Spleen (tissue), 11 donors: ENCODE measurements at regions not wholly inside any gene's neighbourhood (a gene's known extent, or its start where the extent isn't known, plus 50 kb on each side); places are given as distances from the start of the nearest gene placed in this dataset.

ENCODE experiments used
- DNase-seq: peaks from one replicate; pipeline ENCODE4 v3.0.0-alpha.2; 2020
- H3K27ac ChIP-seq, 8 donors: fragments of 200-600 bp; sonication (generic) in 7 of 8; 1 replicate in 4 of 8; 2 replicates in 4 of 8; pipeline versions ENCODE4 v1.5.0 to v1.8.0; 2016 to 2021; ENCODE audit warnings: inconsistent platforms in 4 of 8, mild to moderate bottlenecking in 4 of 8, moderate library complexity in 1 of 8
- H3K27me3 ChIP-seq, 7 donors: fragments of 200-600 bp; sonication (generic) in 6 of 7; replicated peaks in 1 of 7; 1 replicate in 4 of 7; 2 replicates in 3 of 7; pipeline versions ENCODE4 v1.5.0 to v1.8.0; 2016 to 2021; ENCODE audit warnings: inconsistent platforms in 3 of 7, mild to moderate bottlenecking in 1 of 7
- H3K36me3 ChIP-seq, 6 donors: fragments of 200-600 bp; sonication (generic) in 5 of 6; 1 replicate in 4 of 6; 2 replicates in 2 of 6; pipeline versions ENCODE4 v1.5.0 to v1.8.0; 2016 to 2021; ENCODE audit warnings: inconsistent platforms in 2 of 6
- H3K4me1 ChIP-seq, 6 donors: fragments of 200-600 bp; sonication (generic) in 5 of 6; 1 replicate in 3 of 6; 2 replicates in 3 of 6; pipeline versions ENCODE4 v1.5.0 to v1.8.0; 2016 to 2021; ENCODE audit warnings: inconsistent platforms in 3 of 6
- H3K4me3 ChIP-seq, 8 donors: fragments of 200-600 bp; sonication (generic) in 7 of 8; 1 replicate in 4 of 8; 2 replicates in 4 of 8; pipeline versions ENCODE4 v1.5.0 to v1.8.0; 2016 to 2021; ENCODE audit warnings: inconsistent platforms in 4 of 8, mild to moderate bottlenecking in 4 of 8, moderate library complexity in 2 of 8
- H3K9me3 ChIP-seq, 8 donors: fragments of 200-600 bp; sonication (generic) in 7 of 8; 1 replicate in 4 of 8; 2 replicates in 4 of 8; pipeline versions ENCODE4 v1.5.0 to v1.8.0; 2016 to 2021; ENCODE audit warnings: inconsistent platforms in 4 of 8
- POLR2A ChIP-seq, 3 donors: fragments of 450-650 bp; IDR thresholded peaks; one replicate each; pipeline ENCODE4 v1.5.1; 2017; ENCODE audit warnings: antibody characterized with exemption in 3 of 3, mild to moderate bottlenecking in 1 of 3
- POLR2AphosphoS5 ChIP-seq, 3 donors: sonication (generic); formaldehyde crosslinking; IDR thresholded peaks; one replicate each; pipeline ENCODE4 v1.5.1; 2017; ENCODE audit warnings: antibody characterized with exemption in 3 of 3
- WGBS, 5 donors: extraction: QIAGEN DNeasy Blood & Tissue Kit in 3 of 5; methylation state at CpG; one replicate each; pipeline versions ENCODE4 v1.1.5 to v1.1.7; 2013 to 2018; 5-methylcytosine and 5-hydroxymethylcytosine counted together
- intact Hi-C: fragments of 100-400 bp; cut with DNase I; formaldehyde crosslinking; loops from one replicate; pipeline ENCODE4 v1.15.0; 2023; ENCODE audit warnings: low total_unique reads
- TF ChIP-seq, protein P1 (sequence below), 11 experiments: fragments of 200-600 bp in 7 of 11; fragments of 450-650 bp in 4 of 11; sonication (generic) in 4 of 11; IDR thresholded peaks in 8 of 11; conservative IDR thresholded peaks in 3 of 11; 1 replicate in 7 of 11; 2 replicates in 4 of 11; pipeline versions ENCODE4 v1.4.0 to v1.8.0; 2016 to 2021; ENCODE audit warnings: antibody characterized with exemption in 11 of 11, inconsistent platforms in 4 of 11, mild to moderate bottlenecking in 1 of 11
- donor health status: healthy with polysubstance abuse.
- donor health status: DM: no; HTN: no; CAD: no; lungs with moderate emphysema.
- donor health status: DM: no; HTN: no; CAD: no.
- donor health status: Bipolar disorder and iron deficiency.
- donor health status: healthy.
- donor health status: DM: no; HTN: no; CAD: no.
- donor health status: DM: yes; HTN: yes; CAD: no.

GRCh38 chr16:9351440-9351839, 260.0 kb downstream of the HAPSTR1 start:
- Histone ChIP-seq H3K36me3 (no peaks in the 10 kb centered on the region), H3K27ac (no peak overlapping the region), H3K4me1 (no peaks in the 10 kb centered on the region), H3K4me3 (no peak overlapping the region), H3K9me3 (peaks cover 0 to 74% (median 57%) of the 10 kb centered on the region in 8 donors), H3K27me3 (no peaks in the 10 kb centered on the region)
- 87 to 97% (median 92%) methylated on average over 5 to 6 of the region's 6 CpGs for WGBS, 5 donors
- intact Hi-C loops: no loop called here
- no peak for DNase-seq
- no peak for TF ChIP-seq POLR2A (IDR thresholded peaks at IDR 0.05)
- TF ChIP-seq, protein P1, sequence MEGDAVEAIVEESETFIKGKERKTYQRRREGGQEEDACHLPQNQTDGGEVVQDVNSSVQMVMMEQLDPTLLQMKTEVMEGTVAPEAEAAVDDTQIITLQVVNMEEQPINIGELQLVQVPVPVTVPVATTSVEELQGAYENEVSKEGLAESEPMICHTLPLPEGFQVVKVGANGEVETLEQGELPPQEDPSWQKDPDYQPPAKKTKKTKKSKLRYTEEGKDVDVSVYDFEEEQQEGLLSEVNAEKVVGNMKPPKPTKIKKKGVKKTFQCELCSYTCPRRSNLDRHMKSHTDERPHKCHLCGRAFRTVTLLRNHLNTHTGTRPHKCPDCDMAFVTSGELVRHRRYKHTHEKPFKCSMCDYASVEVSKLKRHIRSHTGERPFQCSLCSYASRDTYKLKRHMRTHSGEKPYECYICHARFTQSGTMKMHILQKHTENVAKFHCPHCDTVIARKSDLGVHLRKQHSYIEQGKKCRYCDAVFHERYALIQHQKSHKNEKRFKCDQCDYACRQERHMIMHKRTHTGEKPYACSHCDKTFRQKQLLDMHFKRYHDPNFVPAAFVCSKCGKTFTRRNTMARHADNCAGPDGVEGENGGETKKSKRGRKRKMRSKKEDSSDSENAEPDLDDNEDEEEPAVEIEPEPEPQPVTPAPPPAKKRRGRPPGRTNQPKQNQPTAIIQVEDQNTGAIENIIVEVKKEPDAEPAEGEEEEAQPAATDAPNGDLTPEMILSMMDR (IDR thresholded peaks at IDR 0.05 in 8 of 11, conservative IDR thresholded peaks at IDR 0.05 in 3 of 11): no peak
- TF ChIP-seq POLR2AphosphoS5 (IDR thresholded peaks at IDR 0.05): no peak

GRCh38 chr16:9351841-9352434, 260.5 kb downstream of the HAPSTR1 start:
- H3K9me3 ChIP-seq: peaks cover 4 to 74% (median 57%) of the 10 kb centered on the region in 8 donors
- 71 to 79% (median 76%) methylated on average over 1 of the region's 1 CpG for WGBS, 5 donors
- H3K4me1 ChIP-seq: no peaks in the 10 kb centered on the region
- DNase-seq: no peak
- intact Hi-C loops: no loop called here
- no peaks in the 10 kb centered on the region for H3K27me3 ChIP-seq
- TF ChIP-seq POLR2A (IDR thresholded peaks at IDR 0.05) (no peak), POLR2AphosphoS5 (IDR thresholded peaks at IDR 0.05) (no peak)
- TF ChIP-seq, protein P1 (IDR thresholded peaks at IDR 0.05 in 8 of 11, conservative IDR thresholded peaks at IDR 0.05 in 3 of 11): no peak
- H3K36me3 ChIP-seq: no peaks in the 10 kb centered on the region
- no peak overlapping the region for H3K4me3 ChIP-seq
- H3K27ac ChIP-seq: no peak overlapping the region

- 74 to 87% (median 79%) methylated on average over 2 of the region's 2 CpGs for whole genome bisulfite sequencing, 5 donors
- TF ChIP-seq, protein P1 (IDR thresholded peaks at IDR 0.05 in 8 of 11, conservative IDR thresholded peaks at IDR 0.05 in 3 of 11): no peak
- TF ChIP-seq POLR2AphosphoS5 (IDR thresholded peaks at IDR 0.05): no peak
- no peak for TF ChIP-seq POLR2A (IDR thresholded peaks at IDR 0.05)
- DNase-seq: no peak
- Histone ChIP-seq H3K27me3 (no peaks in the 10 kb centered on the region), H3K4me1 (no peaks in the 10 kb centered on the region), H3K9me3 (peaks cover 0 to 48% (median 32%) of the 10 kb centered on the region in 8 donors), H3K36me3 (no peaks in the 10 kb centered on the region), H3K4me3 (no peak overlapping the region), H3K27ac (no peak overlapping the region)
- intact Hi-C loops: no loop called here
These were observed 266.4 kb downstream of the HAPSTR1 start for GRCh38 chr16:9357829-9358228.

DNA sequence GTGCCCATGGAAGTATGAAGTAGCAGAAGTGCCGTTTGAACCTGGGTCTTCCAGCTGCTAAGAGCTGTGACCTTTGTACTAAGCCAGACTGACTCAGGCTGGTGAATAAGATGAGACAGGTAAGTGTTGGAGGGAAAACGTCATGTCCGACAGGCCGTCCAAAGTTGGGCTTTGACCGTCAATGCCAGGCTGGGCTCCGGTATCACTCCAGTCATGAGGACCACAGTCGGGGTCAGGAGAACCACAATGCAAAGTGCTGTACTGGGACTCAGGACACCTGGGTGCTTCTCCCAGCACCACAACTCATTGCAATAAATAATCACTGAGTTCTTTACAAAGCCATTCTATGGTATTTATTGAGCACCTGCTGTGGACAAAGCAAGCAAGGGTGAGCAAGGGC, 268.6 kb downstream of the HAPSTR1 start:
- DNase-seq: no peak
- WGBS, 5 donors: 88 to 97% (median 96%) methylated on average over 7 of the region's 7 CpGs
- Histone ChIP-seq H3K9me3 (peaks cover 0 to 45% (median 28%) of the 10 kb centered on the region in 8 donors), H3K27ac (no peak overlapping the region), H3K4me1 (no peaks in the 10 kb centered on the region), H3K27me3 (no peaks in the 10 kb centered on the region), H3K4me3 (no peak overlapping the region), H3K36me3 (no peaks in the 10 kb centered on the region)
- intact Hi-C loops: no loop called here
- TF ChIP-seq POLR2AphosphoS5 (IDR thresholded peaks at IDR 0.05) (no peak), POLR2A (IDR thresholded peaks at IDR 0.05) (no peak)
- TF ChIP-seq, protein P1 (IDR thresholded peaks at IDR 0.05 in 8 of 11, conservative IDR thresholded peaks at IDR 0.05 in 3 of 11): no peak
